GM19395 (cell line): ENCODE measurements at regions not wholly inside any gene's neighbourhood (a gene's known extent, or its start where the extent isn't known, plus 50 kb on each side); places are given as distances from the start of the nearest gene placed in this dataset.
A peak's percentile ranks its signal among the peaks of the same experiment; 100 is the strongest.
"Not testable (repeated sequence)": the region's sequence is repeated elsewhere in the genome, so short reads cannot be mapped to it uniquely, and the experiment has no call there.

Experiments used
- ATAC-seq: cut with Tn5 transposase; IDR thresholded peaks from one replicate; pipeline ENCODE4 v1.9.1; 2021; ENCODE audit warnings: mild to moderate bottlenecking, moderate library complexity; ENCODE audit not compliant: unreplicated experiment

GRCh38 chr7:101679653-101680173, 50.6 kb upstream of the MYL10 start:
- not testable (repeated sequence) for ATAC-seq

GRCh38 chr7:101680406-101681145, 51.5 kb upstream of the MYL10 start:
- ATAC-seq = no peak

GRCh38 chr7:101681170-101682007, 52.3 kb upstream of the MYL10 start:
- ATAC-seq = no peak

GRCh38 chr7:101684983-101685330, 55.9 kb upstream of the MYL10 start:
- no peak for ATAC-seq

GRCh38 chr7:101686030-101686429, 56.9 kb upstream of the MYL10 start:
- ATAC-seq = no peak

GRCh38 chr7:101687081-101687480, 58.0 kb upstream of the MYL10 start:
- no peak for ATAC-seq

- ATAC-seq = no peak
These were observed 58.7 kb upstream of the MYL10 start for GRCh38 chr7:101687791-101688182.

- ATAC-seq = peak; percentile 68
These were observed 59.2 kb upstream of the MYL10 start for GRCh38 chr7:101688183-101688831.

GRCh38 chr7:101688995-101689907, 60.2 kb upstream of the MYL10 start:
- ATAC-seq = no peak

- ATAC-seq = no peak
These were observed 61.0 kb upstream of the MYL10 start for GRCh38 chr7:101690061-101690460.

GRCh38 chr7:101691822-101692384, 62.8 kb upstream of the MYL10 start:
- ATAC-seq = no peak

GRCh38 chr7:101693498-101694091, 64.5 kb upstream of the MYL10 start:
- ATAC-seq = no peak

- ATAC-seq = no peak
These were observed 69.9 kb upstream of the MYL10 start for GRCh38 chr7:101698964-101699363.

GRCh38 chr7:101699399-101699798, 70.3 kb upstream of the MYL10 start:
- no peak for ATAC-seq

GRCh38 chr7:101699881-101700823, 71.1 kb upstream of the MYL10 start:
- no peak for ATAC-seq

- ATAC-seq = no peak
These were observed 72.2 kb upstream of the MYL10 start for GRCh38 chr7:101701153-101701794.

- no peak for ATAC-seq
These were observed 73.3 kb upstream of the MYL10 start for GRCh38 chr7:101702362-101702850.

- no peak for ATAC-seq
These were observed 76.2 kb upstream of the MYL10 start for GRCh38 chr7:101705331-101705730.
